SK-N-SH treated with all-trans-retinoic acid at 6 μM for 48 hours (cell line): ENCODE measurements at regions not wholly inside any gene's neighbourhood (a gene's known extent, or its start where the extent isn't known, plus 50 kb on each side); places are given as distances from the start of the nearest gene placed in this dataset.

Experiments used
- ATAC-seq: fragments of 200-7000 bp; cut with Tn5 transposase; 3 replicates; pipeline ENCODE4 v1.9.1; 2020; ENCODE audit warnings: mild to moderate bottlenecking, moderate library complexity
- ARNTL ChIP-seq: fragments of 450-650 bp; formaldehyde crosslinking; IDR thresholded peaks from 2 replicates; pipeline ENCODE4 v1.5.0; 2020; ENCODE audit warnings: low read depth, mild to moderate bottlenecking, moderate library complexity, borderline replicate concordance
- BACH2 ChIP-seq: fragments of 250-450 bp; sonication (Bioruptor Pico); IDR thresholded peaks from 2 replicates; pipeline ENCODE4 v1.9.0; 2021; ENCODE audit warnings: mild to moderate bottlenecking, borderline replicate concordance
- CREB5 ChIP-seq: fragments of 250-450 bp; sonication (Bioruptor Pico); IDR thresholded peaks from 2 replicates; pipeline ENCODE4 v1.5.1; 2020; ENCODE audit warnings: low read depth, mild to moderate bottlenecking, moderate library complexity
- CSDC2 ChIP-seq: fragments of 250-450 bp; sonication (Bioruptor Pico); IDR thresholded peaks from 2 replicates; pipeline ENCODE4 v1.5.0; 2020; ENCODE audit warnings: mild to moderate bottlenecking, moderate library complexity
- CSRNP3 ChIP-seq: fragments of 250-450 bp; sonication (Bioruptor Pico); IDR thresholded peaks from 2 replicates; pipeline ENCODE4 v1.5.1; 2021; ENCODE audit warnings: mild to moderate bottlenecking, moderate library complexity
- ESRRG ChIP-seq: fragments of 250-450 bp; sonication (Bioruptor Pico); IDR thresholded peaks from 2 replicates; pipeline ENCODE4 v1.6.1; 2021; ENCODE audit warnings: mild to moderate bottlenecking
- GLIS3 ChIP-seq: fragments of 250-450 bp; sonication (Bioruptor Pico); IDR thresholded peaks from 2 replicates; pipeline ENCODE4 v1.5.0; 2020; ENCODE audit warnings: mild to moderate bottlenecking, moderate library complexity
- ISL1 ChIP-seq: fragments of 250-450 bp; sonication (Bioruptor Pico); IDR thresholded peaks from 2 replicates; pipeline ENCODE4 v2.1.2; 2022; ENCODE audit warnings: mild to moderate bottlenecking, moderate library complexity
- OSR1 ChIP-seq: fragments of 250-450 bp; sonication (Bioruptor Pico); IDR thresholded peaks from 2 replicates; pipeline ENCODE4 v1.8.0; 2022; ENCODE audit warnings: moderate library complexity, mild to moderate bottlenecking, inconsistent platforms
- POU6F1 ChIP-seq: fragments of 250-450 bp; sonication (Bioruptor Pico); IDR thresholded peaks from 2 replicates; pipeline ENCODE4 v1.8.0; 2021; ENCODE audit warnings: low read depth, mild to moderate bottlenecking, moderate library complexity, borderline replicate concordance
- RARB ChIP-seq: fragments of 250-450 bp; sonication (Bioruptor Pico); IDR thresholded peaks from 2 replicates; pipeline ENCODE4 v1.8.0; 2021; ENCODE audit warnings: mild to moderate bottlenecking, moderate library complexity
- TCF4 ChIP-seq: fragments of 250-450 bp; sonication (Bioruptor Pico); IDR thresholded peaks from 2 replicates; pipeline ENCODE4 v1.8.0; 2021; ENCODE audit warnings: mild to moderate bottlenecking, moderate library complexity, borderline replicate concordance
- TOX ChIP-seq: fragments of 250-450 bp; sonication (Bioruptor Pico); IDR thresholded peaks from 2 replicates; pipeline ENCODE4 v1.8.0; 2021; ENCODE audit warnings: mild to moderate bottlenecking, moderate library complexity, borderline replicate concordance
- TSHZ2 ChIP-seq: fragments of 250-450 bp; sonication (Bioruptor Pico); IDR thresholded peaks from 2 replicates; pipeline ENCODE4 v1.5.0; 2020; ENCODE audit warnings: mild to moderate bottlenecking, moderate library complexity
- ZC3H10 ChIP-seq: fragments of 250-450 bp; sonication (Bioruptor Pico); IDR thresholded peaks from 2 replicates; pipeline ENCODE4 v1.5.1; 2021; ENCODE audit warnings: mild to moderate bottlenecking, moderate library complexity
- ZFP3 ChIP-seq: fragments of 250-450 bp; sonication (Bioruptor Pico); IDR thresholded peaks from 2 replicates; pipeline ENCODE4 v1.5.0; 2020; ENCODE audit warnings: mild to moderate bottlenecking, moderate library complexity
- ZFP30 ChIP-seq: fragments of 450-650 bp; formaldehyde crosslinking; IDR thresholded peaks from 2 replicates; pipeline ENCODE4 v1.5.0; 2022; ENCODE audit warnings: mild to moderate bottlenecking, moderate library complexity
- ZNF70 ChIP-seq: fragments of 450-650 bp; formaldehyde crosslinking; IDR thresholded peaks from 2 replicates; pipeline ENCODE4 v1.5.0; 2020; ENCODE audit warnings: mild to moderate bottlenecking, moderate library complexity
- ZNF8 ChIP-seq: fragments of 450-650 bp; formaldehyde crosslinking; IDR thresholded peaks from 2 replicates; pipeline ENCODE4 v1.5.0; 2020; ENCODE audit warnings: mild to moderate bottlenecking, moderate library complexity
- TF ChIP-seq, protein P1 (sequence below): fragments of 250-450 bp; sonication (Bioruptor Pico); IDR thresholded peaks from 2 replicates; pipeline ENCODE4 v1.8.0; 2020; ENCODE audit warnings: mild to moderate bottlenecking, moderate library complexity, borderline replicate concordance

- ATAC-seq = no peak
- TF ChIP-seq ESRRG = no peak
- TF ChIP-seq ZNF8 (CRISPR knock-in tag) = no peak
- TF ChIP-seq OSR1 = no peak
- TF ChIP-seq ZNF70 (CRISPR knock-in tag) = no peak
- no peak for TF ChIP-seq TCF4 (CRISPR knock-in tag)
- TF ChIP-seq TSHZ2 (CRISPR knock-in tag) = no peak
- no peak for TF ChIP-seq CSRNP3
- no peak for TF ChIP-seq CREB5 (CRISPR knock-in tag)
- TF ChIP-seq BACH2 (CRISPR knock-in tag) = no peak
- TF ChIP-seq ZC3H10 = no peak
- no peak for TF ChIP-seq ZFP30
- TF ChIP-seq GLIS3 = no peak
- no peak for TF ChIP-seq ZFP3 (CRISPR knock-in tag)
- no peak for TF ChIP-seq TOX (CRISPR knock-in tag)
- no peak for TF ChIP-seq ARNTL (CRISPR knock-in tag)
Measured at GRCh38 chr17:79552405-79552804, 58.4 kb downstream of the RBFOX3 start.

DNA sequence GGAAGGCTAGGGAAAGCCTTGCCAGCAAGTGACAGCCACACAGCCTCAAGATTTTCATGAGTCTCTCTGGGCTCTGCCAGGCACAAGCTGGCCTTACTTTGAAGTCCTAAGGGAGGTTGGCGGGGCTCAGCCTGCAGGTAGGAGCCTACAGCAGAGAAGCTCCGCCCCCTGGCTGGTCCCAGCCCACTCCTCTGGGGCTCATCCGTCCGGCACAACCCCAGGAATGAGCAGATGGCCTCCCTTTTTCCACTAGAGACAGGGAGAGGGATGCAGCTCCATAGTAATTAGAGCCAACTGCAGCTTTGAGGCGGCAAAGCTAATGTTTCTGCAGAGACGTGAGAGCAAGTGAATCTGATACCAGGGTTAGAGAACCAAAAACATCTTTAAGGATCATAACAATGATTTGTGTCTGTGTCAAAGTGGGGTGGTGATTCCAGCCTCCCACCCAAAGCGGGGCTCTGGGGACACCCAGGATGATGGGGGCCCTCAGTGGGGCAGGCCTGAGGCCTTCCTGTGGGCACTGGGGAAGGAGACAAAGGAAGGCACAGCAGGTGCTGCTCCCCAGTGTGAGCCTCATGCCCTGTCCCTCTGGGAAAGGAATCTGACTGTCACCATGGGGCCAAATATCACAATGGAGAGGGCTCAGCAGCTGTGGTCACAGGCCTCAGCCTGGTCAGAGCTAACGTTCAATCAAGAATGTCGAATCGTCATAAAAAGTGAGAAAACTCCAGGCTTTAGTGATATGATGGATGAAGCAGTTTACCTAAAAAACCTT is 61.5 kb downstream of the RBFOX3 start:
- no peak for ATAC-seq
- no peak for TF ChIP-seq ISL1 (CRISPR knock-in tag)
- TF ChIP-seq CREB5 (CRISPR knock-in tag) = no peak
- TF ChIP-seq TOX (CRISPR knock-in tag) = no peak
- TF ChIP-seq ZC3H10 = no peak
- TF ChIP-seq POU6F1 (CRISPR knock-in tag) = no peak
- no peak for TF ChIP-seq TCF4 (CRISPR knock-in tag)
- TF ChIP-seq BACH2 (CRISPR knock-in tag) = no peak
- TF ChIP-seq ZNF8 (CRISPR knock-in tag) = no peak
- TF ChIP-seq, protein P1, sequence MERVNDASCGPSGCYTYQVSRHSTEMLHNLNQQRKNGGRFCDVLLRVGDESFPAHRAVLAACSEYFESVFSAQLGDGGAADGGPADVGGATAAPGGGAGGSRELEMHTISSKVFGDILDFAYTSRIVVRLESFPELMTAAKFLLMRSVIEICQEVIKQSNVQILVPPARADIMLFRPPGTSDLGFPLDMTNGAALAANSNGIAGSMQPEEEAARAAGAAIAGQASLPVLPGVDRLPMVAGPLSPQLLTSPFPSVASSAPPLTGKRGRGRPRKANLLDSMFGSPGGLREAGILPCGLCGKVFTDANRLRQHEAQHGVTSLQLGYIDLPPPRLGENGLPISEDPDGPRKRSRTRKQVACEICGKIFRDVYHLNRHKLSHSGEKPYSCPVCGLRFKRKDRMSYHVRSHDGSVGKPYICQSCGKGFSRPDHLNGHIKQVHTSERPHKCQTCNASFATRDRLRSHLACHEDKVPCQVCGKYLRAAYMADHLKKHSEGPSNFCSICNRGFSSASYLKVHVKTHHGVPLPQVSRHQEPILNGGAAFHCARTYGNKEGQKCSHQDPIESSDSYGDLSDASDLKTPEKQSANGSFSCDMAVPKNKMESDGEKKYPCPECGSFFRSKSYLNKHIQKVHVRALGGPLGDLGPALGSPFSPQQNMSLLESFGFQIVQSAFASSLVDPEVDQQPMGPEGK (CRISPR knock-in tag) = no peak
- TF ChIP-seq GLIS3 = no peak
- TF ChIP-seq CSDC2 (CRISPR knock-in tag) = no peak
- TF ChIP-seq RARB = no peak
- no peak for TF ChIP-seq TSHZ2 (CRISPR knock-in tag)
- no peak for TF ChIP-seq ARNTL (CRISPR knock-in tag)
